RWPE2 (cell line): ENCODE measurements at regions not wholly inside any gene's neighbourhood (a gene's known extent, or its start where the extent isn't known, plus 50 kb on each side); places are given as distances from the start of the nearest gene placed in this dataset.

Source experiments
- ATAC-seq: fragments of 200-7000 bp; cut with Tn5 transposase; 3 replicates; pipeline ENCODE4 v1.9.1; 2021; ENCODE audit warnings: low read depth
- DNase-seq: peaks from one replicate; pipeline ENCODE4 v3.0.0-alpha.2; 2020; ENCODE audit warnings: low spot score
- H3K27ac ChIP-seq: fragments of 450-650 bp; 2 replicates; pipeline ENCODE4 v1.5.1; 2017; ENCODE audit warnings: mild to moderate bottlenecking; ENCODE audit not compliant: poor library complexity, severe bottlenecking
- H3K27me3 ChIP-seq: fragments of 250-450 bp; sonication (Bioruptor Pico); 2 replicates; pipeline ENCODE4 v1.5.1; 2021; ENCODE audit warnings: mild to moderate bottlenecking, moderate library complexity; ENCODE audit not compliant: insufficient read depth, poor library complexity, severe bottlenecking
- H3K36me3 ChIP-seq: fragments of 250-450 bp; sonication (Bioruptor Pico); 2 replicates; pipeline ENCODE4 v1.5.1; 2020; ENCODE audit warnings: low read depth, mild to moderate bottlenecking, moderate library complexity
- H3K4me1 ChIP-seq: fragments of 250-450 bp; sonication (Bioruptor Pico); 2 replicates; pipeline ENCODE4 v1.5.1; 2021; ENCODE audit warnings: mild to moderate bottlenecking, moderate library complexity; ENCODE audit not compliant: insufficient read depth, poor library complexity, severe bottlenecking
- H3K4me3 ChIP-seq: fragments of 250-450 bp; sonication (Bioruptor Pico); 2 replicates; pipeline ENCODE4 v1.5.1; 2021; ENCODE audit warnings: mild to moderate bottlenecking, moderate library complexity; ENCODE audit not compliant: severe bottlenecking
- H3K9me3 ChIP-seq: fragments of 250-450 bp; sonication (Bioruptor Pico); 2 replicates; pipeline ENCODE4 v1.5.1; 2021; ENCODE audit warnings: mild to moderate bottlenecking, moderate library complexity; ENCODE audit not compliant: severe bottlenecking
- CTCF ChIP-seq: fragments of 450-650 bp; IDR thresholded peaks from one replicate; pipeline ENCODE4 v1.5.1; 2017; ENCODE audit warnings: mild to moderate bottlenecking, moderate library complexity; ENCODE audit not compliant: poor library complexity, severe bottlenecking

GRCh38 chr3:102630531-102630930 lies 195.7 kb downstream of the ZPLD1 start:
- peaks cover 3% of the 10 kb centered on the region for H3K27me3 ChIP-seq
- no peak for ATAC-seq
- no peak overlapping the region for H3K27ac ChIP-seq
- DNase-seq, result no peak
- H3K4me1 ChIP-seq, result no peaks in the 10 kb centered on the region
- no peaks in the 10 kb centered on the region for H3K9me3 ChIP-seq
- TF ChIP-seq CTCF, result no peak
- H3K36me3 ChIP-seq, result no peaks in the 10 kb centered on the region
- no peak overlapping the region for H3K4me3 ChIP-seq

- no peak for TF ChIP-seq CTCF
- ATAC-seq (no peak), DNase-seq (no peak)
- H3K4me3 ChIP-seq, result no peak overlapping the region
- H3K27me3 ChIP-seq, result peaks cover 3% of the 10 kb centered on the region
- no peaks in the 10 kb centered on the region for H3K4me1 ChIP-seq
- no peak overlapping the region for H3K27ac ChIP-seq
- H3K9me3 ChIP-seq, result no peaks in the 10 kb centered on the region
- H3K36me3 ChIP-seq, result no peaks in the 10 kb centered on the region
These were observed 208.7 kb downstream of the ZPLD1 start for GRCh38 chr3:102643546-102643945.

GRCh38 chr3:102646557-102646956 lies 211.7 kb downstream of the ZPLD1 start:
- no peaks in the 10 kb centered on the region for H3K27me3 ChIP-seq
- ATAC-seq (no peak), DNase-seq (no peak)
- H3K36me3 ChIP-seq, result no peaks in the 10 kb centered on the region
- no peak overlapping the region for H3K27ac ChIP-seq
- no peak for TF ChIP-seq CTCF
- H3K9me3 ChIP-seq, result no peaks in the 10 kb centered on the region
- H3K4me3 ChIP-seq, result no peak overlapping the region
- H3K4me1 ChIP-seq, result no peaks in the 10 kb centered on the region

- H3K27ac ChIP-seq, result no peak overlapping the region
- ATAC-seq (no peak), DNase-seq (no peak)
- H3K27me3 ChIP-seq, result no peaks in the 10 kb centered on the region
- no peaks in the 10 kb centered on the region for H3K4me1 ChIP-seq
- H3K9me3 ChIP-seq, result no peaks in the 10 kb centered on the region
- no peak for TF ChIP-seq CTCF
- no peaks in the 10 kb centered on the region for H3K36me3 ChIP-seq
- H3K4me3 ChIP-seq, result no peak overlapping the region
These were observed 225.8 kb downstream of the ZPLD1 start for GRCh38 chr3:102660653-102661052.

GRCh38 chr3:102661707-102662497 lies 227.1 kb downstream of the ZPLD1 start:
- no peaks in the 10 kb centered on the region for H3K9me3 ChIP-seq
- no peaks in the 10 kb centered on the region for H3K36me3 ChIP-seq
- ATAC-seq (no peak), DNase-seq (no peak)
- H3K27me3 ChIP-seq, result no peaks in the 10 kb centered on the region
- H3K4me1 ChIP-seq, result no peaks in the 10 kb centered on the region
- no peak overlapping the region for H3K4me3 ChIP-seq
- no peak for TF ChIP-seq CTCF
- H3K27ac ChIP-seq, result no peak overlapping the region
